LNCaP clone FGC (cell line): ENCODE measurements at regions not wholly inside any gene's neighbourhood (a gene's known extent, or its start where the extent isn't known, plus 50 kb on each side); places are given as distances from the start of the nearest gene placed in this dataset.
A peak's percentile ranks its signal among the peaks of the same experiment; 100 is the strongest.

ENCODE experiments used
- DNase-seq: peaks from one replicate; pipeline ENCODE4 v3.0.0-alpha.2; 2011; ENCODE audit warnings: low read depth
- H3K4me3 ChIP-seq: 2 replicates; pipeline ENCODE4 v1.5.1; 2011; ENCODE audit warnings: mild to moderate bottlenecking, low read depth, low read length, control low read depth
- TF ChIP-seq, protein P1 (sequence below): IDR thresholded peaks from 2 replicates; pipeline ENCODE4 v1.5.1; 2012; ENCODE audit warnings: mild to moderate bottlenecking; ENCODE audit not compliant: control insufficient read depth, insufficient read depth; ENCODE audit errors: extremely low read depth

GRCh38 chr3:30512576-30512975 is 93.8 kb upstream of the TGFBR2 start:
- no peak overlapping the region for H3K4me3 ChIP-seq
- peak; percentile 58 for DNase-seq
- TF ChIP-seq, protein P1, sequence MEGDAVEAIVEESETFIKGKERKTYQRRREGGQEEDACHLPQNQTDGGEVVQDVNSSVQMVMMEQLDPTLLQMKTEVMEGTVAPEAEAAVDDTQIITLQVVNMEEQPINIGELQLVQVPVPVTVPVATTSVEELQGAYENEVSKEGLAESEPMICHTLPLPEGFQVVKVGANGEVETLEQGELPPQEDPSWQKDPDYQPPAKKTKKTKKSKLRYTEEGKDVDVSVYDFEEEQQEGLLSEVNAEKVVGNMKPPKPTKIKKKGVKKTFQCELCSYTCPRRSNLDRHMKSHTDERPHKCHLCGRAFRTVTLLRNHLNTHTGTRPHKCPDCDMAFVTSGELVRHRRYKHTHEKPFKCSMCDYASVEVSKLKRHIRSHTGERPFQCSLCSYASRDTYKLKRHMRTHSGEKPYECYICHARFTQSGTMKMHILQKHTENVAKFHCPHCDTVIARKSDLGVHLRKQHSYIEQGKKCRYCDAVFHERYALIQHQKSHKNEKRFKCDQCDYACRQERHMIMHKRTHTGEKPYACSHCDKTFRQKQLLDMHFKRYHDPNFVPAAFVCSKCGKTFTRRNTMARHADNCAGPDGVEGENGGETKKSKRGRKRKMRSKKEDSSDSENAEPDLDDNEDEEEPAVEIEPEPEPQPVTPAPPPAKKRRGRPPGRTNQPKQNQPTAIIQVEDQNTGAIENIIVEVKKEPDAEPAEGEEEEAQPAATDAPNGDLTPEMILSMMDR = no peak

DNA sequence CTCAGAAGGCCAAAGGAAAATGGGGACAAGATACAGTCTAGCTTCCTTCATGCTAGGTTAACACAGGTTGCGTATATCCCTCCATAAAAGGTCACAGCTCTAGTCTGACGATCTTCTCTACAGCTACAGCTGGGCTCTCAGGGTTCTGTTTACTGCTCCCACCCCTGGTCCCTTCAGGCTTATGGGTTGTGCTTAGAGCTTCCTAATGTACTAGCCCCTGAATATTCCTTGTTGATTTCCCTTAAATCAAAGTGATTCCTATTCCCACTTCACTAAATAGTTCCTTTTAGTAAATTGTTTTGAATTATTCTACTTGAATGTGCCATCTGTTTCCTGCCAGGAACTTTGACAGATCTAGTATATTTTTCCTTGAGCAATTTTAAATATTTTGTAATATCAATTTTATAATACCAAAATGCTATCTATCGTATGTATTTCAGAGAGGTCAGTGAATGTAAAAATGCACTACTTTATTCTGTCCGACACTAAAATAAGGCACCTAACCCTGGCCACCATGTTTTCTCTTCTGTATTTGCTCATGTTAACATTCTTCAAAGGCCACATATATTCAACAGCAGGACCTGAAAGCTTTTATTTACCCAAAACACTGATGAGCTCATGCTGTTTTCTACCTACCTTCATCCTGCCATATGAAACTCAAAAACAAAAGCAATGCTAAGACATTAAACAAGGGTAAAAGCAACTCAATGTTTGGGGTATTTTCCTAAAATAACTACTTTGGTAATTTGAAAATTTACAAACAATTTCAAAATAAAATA is 92.8 kb upstream of the TGFBR2 start:
- TF ChIP-seq, protein P1 = no peak
- H3K4me3 ChIP-seq = no peak overlapping the region
- no peak for DNase-seq

DNA sequence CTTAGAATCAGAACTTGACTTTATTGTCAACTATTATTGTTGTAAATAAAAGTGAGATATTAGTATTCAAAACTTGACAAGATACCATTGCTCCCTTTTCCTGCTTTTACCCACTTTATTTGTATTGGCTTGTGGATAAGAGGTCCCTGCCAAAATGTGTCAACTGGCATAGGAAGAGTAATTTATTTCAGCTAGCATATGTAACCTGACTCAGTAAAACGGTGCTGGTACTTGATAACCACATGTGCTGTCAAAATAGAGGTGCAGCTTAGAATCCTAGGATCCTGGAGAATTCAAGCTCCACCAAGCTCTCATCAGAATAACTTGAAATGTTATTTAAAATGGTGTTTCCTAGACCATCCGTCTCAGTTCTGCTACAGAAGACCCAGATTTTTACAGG is 90.2 kb upstream of the TGFBR2 start:
- peak; percentile 69 for DNase-seq
- TF ChIP-seq, protein P1 = no peak

DNA sequence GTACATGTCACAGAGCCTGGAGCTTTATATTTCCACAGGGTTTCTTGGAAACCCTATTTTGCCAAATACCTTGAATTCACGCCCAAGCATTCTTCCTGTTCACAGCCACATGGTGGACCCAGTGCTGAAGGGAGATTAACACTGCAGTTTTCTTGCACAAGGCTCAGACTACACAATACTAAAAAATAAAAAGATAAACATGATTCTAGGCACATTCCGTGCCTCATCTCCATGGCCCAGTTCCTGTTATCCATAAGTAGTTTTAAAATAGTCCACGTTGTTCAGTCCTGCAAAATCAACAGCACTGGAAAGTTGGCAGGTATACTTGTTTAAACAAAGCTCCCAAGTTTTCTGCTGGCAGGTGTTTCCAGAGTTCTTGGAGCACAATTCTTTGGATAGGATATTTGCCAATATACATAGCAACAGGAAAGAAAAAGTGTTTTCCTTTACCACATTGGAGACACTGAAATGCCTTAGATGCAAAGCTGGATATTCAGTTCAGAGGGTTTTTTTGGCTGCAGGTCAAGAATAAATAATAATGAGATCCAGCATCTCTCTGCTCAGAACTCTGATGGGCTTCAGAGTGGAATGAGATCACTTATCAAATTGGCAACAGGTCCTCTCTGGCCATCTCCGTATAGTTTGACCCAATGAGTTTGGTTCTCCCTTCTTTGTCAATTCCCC is 88.1 kb upstream of the TGFBR2 start:
- peak; percentile 99 for DNase-seq
- no peak overlapping the region for H3K4me3 ChIP-seq
- TF ChIP-seq, protein P1 = no peak

More for the DNA sequence above, 90.2 kb upstream of the TGFBR2 start:
- H3K4me3 ChIP-seq = no peak overlapping the region

- TF ChIP-seq, protein P1 = no peak
- DNase-seq = no peak
- no peak overlapping the region for H3K4me3 ChIP-seq
These were observed 87.5 kb upstream of the TGFBR2 start for GRCh38 chr3:30518872-30519271.

DNA sequence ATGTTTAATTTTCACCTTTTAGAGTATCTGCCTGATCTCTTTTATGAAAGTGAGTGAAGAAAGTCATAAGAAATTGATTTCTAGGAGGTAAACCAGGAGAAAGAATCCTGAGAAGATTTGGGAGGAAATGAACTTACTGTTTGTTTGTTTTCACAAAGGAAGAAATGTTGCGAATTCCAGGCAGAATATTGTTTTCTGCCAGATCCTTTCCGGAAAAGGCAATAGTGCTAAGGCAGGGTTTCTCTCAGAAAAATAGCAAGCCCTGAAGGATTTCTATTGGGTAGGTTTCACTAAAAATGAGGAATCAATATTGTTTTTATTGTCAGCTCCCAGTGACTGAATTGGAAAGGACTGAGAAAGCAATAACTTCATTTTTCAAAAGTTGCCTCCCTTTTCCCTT is 85.7 kb upstream of the TGFBR2 start:
- no peak overlapping the region for H3K4me3 ChIP-seq
- DNase-seq = no peak
- TF ChIP-seq, protein P1 = no peak
